IgD-negative memory B cell (primary cell): ENCODE measurements at regions not wholly inside any gene's neighbourhood (a gene's known extent, or its start where the extent isn't known, plus 50 kb on each side); places are given as distances from the start of the nearest gene placed in this dataset.
A peak's percentile ranks its signal among the peaks of the same experiment; 100 is the strongest.

Source experiments
- H3K27ac Mint-ChIP-seq, 3 donors: one replicate each; pipeline ENCODE4 v1.8.0; 2020 to 2022; ENCODE audit warnings: mild to moderate bottlenecking in 3 of 3, mixed read lengths in 3 of 3, moderate library complexity in 1 of 3
- H3K27me3 Mint-ChIP-seq: one replicate; pipeline ENCODE4 v1.8.0; 2021; ENCODE audit warnings: mixed read lengths
- H3K36me3 Mint-ChIP-seq: one replicate; pipeline ENCODE4 v1.8.0; 2020; ENCODE audit warnings: mild to moderate bottlenecking, mixed read lengths
- H3K4me1 Mint-ChIP-seq, 3 donors: one replicate each; pipeline ENCODE4 v1.8.0; 2020 to 2022; ENCODE audit warnings: mixed read lengths in 3 of 3, mild to moderate bottlenecking in 1 of 3
- H3K4me3 Mint-ChIP-seq, 4 donors: one replicate each; pipeline ENCODE4 v1.8.0; 2020 to 2022; ENCODE audit warnings: mild to moderate bottlenecking in 4 of 4, mixed read lengths in 4 of 4, moderate library complexity in 3 of 4
- H3K9me3 Mint-ChIP-seq, 3 donors: one replicate each; pipeline ENCODE4 v1.8.0; 2020 to 2021; ENCODE audit warnings: mixed read lengths in 3 of 3, mild to moderate bottlenecking in 1 of 3

DNA sequence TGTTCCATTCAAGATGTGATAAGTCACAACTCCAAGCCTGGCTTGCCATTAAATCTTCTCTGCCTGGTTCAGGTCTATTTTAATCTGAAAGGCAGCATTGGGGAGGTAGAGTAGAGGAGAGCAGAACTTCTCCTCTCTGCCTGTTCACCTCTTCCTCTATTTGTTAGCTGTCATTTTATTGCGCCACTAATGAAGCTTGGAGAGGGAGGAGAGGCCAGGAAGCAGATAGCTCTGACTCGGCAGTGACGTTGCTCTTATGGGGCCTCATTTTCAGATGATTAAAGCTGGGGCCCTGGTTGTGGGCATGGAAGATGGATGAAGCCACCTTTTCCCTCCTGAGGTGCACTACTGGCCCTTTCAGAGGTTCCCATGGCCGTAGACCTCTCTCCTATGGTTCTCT lies 207.3 kb downstream of the MID1IP1 start:
- Mint-ChIP-seq H3K27me3 (no peaks in the 10 kb centered on the region), H3K9me3 (peaks cover 0 to 1% (median 0%) of the 10 kb centered on the region in 3 donors), H3K4me1 (no peaks in the 10 kb centered on the region), H3K27ac (no peak overlapping the region), H3K36me3 (no peaks in the 10 kb centered on the region), H3K4me3 (no peak overlapping the region)

DNA sequence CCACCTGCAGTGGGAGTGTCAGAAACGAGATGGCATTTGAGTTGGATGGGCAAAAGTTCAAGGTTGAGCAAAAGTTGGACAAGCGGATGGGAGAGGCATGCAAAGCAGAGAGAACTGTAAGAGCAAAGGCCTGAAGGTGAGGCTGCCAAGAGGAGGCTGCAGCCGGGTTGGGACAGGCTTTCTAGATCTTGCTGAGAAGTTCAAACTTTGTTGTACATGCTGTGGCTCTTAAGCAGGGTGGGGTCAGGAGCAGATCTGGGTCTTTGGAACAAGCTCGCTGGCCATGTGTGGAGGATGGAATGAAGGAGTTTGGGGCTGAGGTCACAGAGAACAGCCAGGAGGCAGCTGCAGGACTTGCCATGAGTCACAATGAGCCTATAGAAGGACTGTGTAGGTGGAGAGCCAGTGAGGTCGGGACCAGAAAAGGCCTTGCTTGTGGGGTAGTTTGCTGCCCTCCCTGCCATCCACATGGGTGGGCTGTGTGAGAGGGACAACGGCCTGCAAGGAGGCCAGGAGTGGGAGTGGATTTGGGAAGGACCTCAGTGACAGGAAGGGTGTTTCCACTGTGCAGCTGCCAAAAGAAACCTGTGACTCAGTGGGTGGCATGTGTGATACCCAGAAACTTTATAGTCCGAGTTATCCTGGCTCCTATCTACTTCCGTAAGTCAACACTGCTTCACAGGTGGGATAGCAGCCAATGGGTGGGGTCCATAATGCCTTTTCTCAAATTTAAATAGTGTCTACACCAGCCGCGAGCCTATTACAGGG lies 210.4 kb downstream of the MID1IP1 start:
- Mint-ChIP-seq H3K4me1 (no peaks in the 10 kb centered on the region), H3K9me3 (no peaks in the 10 kb centered on the region), H3K36me3 (no peaks in the 10 kb centered on the region), H3K4me3 (no peak overlapping the region), H3K27ac (no peak overlapping the region), H3K27me3 (no peaks in the 10 kb centered on the region)

DNA sequence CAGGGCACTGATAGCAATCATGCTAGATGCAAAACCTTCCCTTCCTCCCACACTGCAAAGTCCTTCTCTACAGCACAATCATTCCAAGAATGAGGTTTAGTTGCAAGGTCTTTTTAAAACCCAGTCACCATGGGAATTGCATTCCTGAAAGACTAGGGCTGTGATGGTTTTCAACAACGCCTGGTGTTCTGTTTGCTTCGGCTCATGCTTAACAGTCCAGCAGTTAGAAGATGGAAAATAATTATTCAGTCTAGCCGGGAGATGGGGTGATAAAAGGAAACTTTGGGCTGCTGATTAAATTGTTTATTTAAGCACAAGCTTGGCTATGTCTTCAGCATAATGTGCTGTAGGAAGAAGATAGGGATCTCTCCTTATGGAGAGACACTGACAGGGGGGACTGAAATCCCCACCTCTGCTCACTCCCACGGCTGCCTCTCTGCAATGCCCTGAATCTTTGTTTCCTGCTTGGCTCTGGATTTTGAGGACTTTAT lies 211.4 kb downstream of the MID1IP1 start:
- H3K36me3 Mint-ChIP-seq: no peaks in the 10 kb centered on the region
- H3K27ac Mint-ChIP-seq: no peak overlapping the region
- H3K4me3 Mint-ChIP-seq: no peak overlapping the region
- no peaks in the 10 kb centered on the region for H3K9me3 Mint-ChIP-seq
- H3K4me1 Mint-ChIP-seq: no peaks in the 10 kb centered on the region
- no peaks in the 10 kb centered on the region for H3K27me3 Mint-ChIP-seq

DNA sequence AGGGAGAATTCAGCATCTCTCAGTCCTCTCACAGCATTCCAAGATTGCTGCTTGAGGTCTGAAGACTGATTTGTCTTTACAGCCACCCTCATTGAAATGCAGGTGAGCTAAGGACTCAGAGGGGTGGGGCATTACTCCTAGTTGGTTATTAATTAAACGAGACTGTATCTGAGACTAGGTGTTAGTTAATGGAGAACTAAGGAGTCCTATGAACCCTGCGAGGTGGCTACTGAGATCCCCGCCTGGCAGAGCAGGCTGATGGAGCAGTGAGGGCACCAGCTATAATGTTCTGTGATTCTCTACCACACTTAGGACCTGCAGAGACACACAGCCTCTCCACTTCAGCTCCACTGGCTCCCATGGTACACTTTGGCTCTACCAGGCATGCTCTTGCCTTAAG lies 215.3 kb downstream of the MID1IP1 start:
- no peak overlapping the region for H3K4me3 Mint-ChIP-seq
- no peak overlapping the region for H3K27ac Mint-ChIP-seq
- no peaks in the 10 kb centered on the region for H3K27me3 Mint-ChIP-seq
- H3K4me1 Mint-ChIP-seq: no peaks in the 10 kb centered on the region
- no peaks in the 10 kb centered on the region for H3K36me3 Mint-ChIP-seq
- no peaks in the 10 kb centered on the region for H3K9me3 Mint-ChIP-seq

DNA sequence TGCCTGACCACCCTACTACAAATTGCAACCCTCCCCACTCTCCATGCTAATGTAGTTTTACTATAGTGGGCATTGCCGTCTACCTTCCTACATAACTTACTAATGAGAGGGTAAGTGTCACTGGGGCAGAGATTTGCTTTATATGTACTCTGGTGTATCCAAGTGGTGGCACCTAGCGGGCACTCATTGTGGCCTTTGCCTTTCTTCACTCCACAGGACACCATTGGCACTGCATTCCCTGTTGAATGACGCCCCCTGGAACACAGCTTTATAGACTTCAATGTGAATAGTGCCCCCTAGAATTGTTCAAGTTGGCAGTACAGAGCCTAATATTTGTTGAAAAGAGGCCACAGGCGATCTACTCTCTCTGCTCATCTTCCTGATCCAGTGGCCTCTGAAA lies 215.8 kb downstream of the MID1IP1 start:
- Mint-ChIP-seq H3K4me3 (no peak overlapping the region), H3K27me3 (peaks cover 1% of the 10 kb centered on the region), H3K27ac (no peak overlapping the region), H3K9me3 (no peaks in the 10 kb centered on the region), H3K36me3 (no peaks in the 10 kb centered on the region), H3K4me1 (no peaks in the 10 kb centered on the region)

DNA sequence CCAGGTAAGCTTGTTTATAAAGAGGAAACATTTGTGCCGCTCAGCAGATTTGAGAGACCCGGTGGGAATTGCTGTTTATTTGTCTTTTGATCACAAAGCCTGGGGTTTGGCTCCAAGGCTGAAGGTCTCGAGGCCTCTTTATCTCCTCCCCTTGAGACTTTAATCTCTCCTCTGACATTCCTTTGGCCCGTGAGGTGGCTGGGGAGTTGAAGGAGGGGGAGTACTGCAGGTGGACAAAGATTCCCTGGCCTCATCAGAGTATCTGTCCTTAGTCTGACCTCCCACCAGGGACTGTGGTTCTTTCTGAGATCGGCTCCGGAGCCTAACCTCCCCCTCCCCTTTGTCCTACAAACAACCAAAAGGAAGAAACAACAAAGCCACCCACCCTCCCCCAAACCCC lies 216.5 kb downstream of the MID1IP1 start:
- Mint-ChIP-seq H3K9me3 (no peaks in the 10 kb centered on the region), H3K27me3 (peaks cover 3% of the 10 kb centered on the region), H3K36me3 (no peaks in the 10 kb centered on the region), H3K4me3 (no peak overlapping the region), H3K4me1 (no peaks in the 10 kb centered on the region), H3K27ac (no peak overlapping the region)

DNA sequence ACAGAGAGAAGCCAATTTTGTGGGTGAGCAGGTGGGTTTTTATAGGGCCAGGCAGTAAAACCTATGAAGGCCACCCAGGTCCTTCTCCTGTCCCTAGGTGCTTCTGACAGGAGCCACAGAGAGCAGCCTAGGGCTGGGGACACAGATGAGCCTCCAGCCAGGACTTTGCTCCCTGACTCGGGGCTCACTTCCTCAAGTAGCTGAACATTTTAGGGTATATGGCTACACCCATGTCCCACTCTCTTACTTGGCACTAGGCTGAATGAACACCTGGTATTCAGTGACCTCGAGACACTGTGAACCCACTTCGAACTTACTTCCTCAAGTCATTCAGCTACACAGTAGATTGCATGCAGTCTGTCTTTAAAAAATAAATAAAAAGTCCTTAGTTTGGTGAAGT lies 217.3 kb downstream of the MID1IP1 start:
- Mint-ChIP-seq H3K9me3 (peaks cover 0 to 2% (median 0%) of the 10 kb centered on the region in 3 donors), H3K27me3 (peaks cover 3% of the 10 kb centered on the region), H3K4me3 (no peak overlapping the region), H3K27ac (no peak overlapping the region), H3K4me1 (no peaks in the 10 kb centered on the region), H3K36me3 (no peaks in the 10 kb centered on the region)

DNA sequence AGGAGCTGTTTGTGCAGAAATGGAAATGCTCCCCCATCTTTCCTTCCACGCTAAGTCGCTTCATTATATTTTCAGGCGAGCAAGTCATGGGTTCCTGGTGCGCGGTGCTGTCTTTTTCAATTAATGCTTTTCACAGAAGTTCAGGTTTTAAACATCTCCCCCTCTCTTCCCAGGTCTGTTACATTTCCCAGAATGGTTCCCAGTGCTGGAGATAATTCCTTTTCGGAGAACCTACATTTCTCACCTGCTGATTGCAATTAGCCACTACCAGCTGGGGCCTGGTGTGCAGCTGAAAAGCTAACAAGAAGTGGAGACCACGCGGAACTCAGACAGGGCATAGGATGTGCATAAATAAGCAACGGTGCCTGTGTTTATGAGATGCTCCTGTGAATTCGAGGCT lies 217.8 kb downstream of the MID1IP1 start:
- Mint-ChIP-seq H3K4me3 (no peak overlapping the region), H3K27ac (no peak overlapping the region), H3K36me3 (no peaks in the 10 kb centered on the region), H3K9me3 (peaks cover 0 to 2% (median 0%) of the 10 kb centered on the region in 3 donors), H3K27me3 (peaks cover 3% of the 10 kb centered on the region), H3K4me1 (no peaks in the 10 kb centered on the region)

DNA sequence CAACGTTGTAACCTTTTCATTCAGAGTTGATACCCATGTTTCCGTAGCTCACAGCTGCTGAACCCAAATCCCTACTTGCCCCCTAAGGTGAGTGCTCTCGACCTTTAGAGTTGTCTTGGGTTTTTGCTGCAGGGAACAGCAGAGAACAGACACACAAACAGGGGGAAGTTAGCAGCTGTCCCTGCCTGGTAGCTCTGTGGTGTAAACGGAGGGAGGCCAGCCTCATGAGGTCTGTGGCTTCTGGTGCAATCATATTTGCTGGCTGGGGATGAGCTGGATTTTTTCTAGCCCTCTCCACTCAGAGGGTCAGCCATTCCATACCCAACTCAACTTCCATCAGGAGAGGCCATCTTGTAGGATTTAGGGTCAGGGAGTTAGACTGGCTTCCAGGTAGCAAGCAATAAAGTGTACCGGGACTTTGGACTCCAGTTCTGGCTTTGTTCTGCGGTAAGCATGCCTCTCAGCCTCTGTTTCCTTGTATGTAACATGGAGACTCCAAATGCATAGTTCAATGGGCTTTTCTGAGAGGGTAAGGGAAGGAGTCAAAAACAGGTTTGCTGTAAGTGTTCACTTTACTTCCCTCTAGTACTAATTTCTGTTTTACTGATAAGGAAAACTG lies 218.9 kb downstream of the MID1IP1 start:
- Mint-ChIP-seq H3K4me1 (no peaks in the 10 kb centered on the region), H3K9me3 (peaks cover 0 to 2% (median 0%) of the 10 kb centered on the region in 3 donors), H3K27ac (no peak overlapping the region), H3K27me3 (peaks cover 3% of the 10 kb centered on the region), H3K36me3 (no peaks in the 10 kb centered on the region), H3K4me3 (no peak overlapping the region)

DNA sequence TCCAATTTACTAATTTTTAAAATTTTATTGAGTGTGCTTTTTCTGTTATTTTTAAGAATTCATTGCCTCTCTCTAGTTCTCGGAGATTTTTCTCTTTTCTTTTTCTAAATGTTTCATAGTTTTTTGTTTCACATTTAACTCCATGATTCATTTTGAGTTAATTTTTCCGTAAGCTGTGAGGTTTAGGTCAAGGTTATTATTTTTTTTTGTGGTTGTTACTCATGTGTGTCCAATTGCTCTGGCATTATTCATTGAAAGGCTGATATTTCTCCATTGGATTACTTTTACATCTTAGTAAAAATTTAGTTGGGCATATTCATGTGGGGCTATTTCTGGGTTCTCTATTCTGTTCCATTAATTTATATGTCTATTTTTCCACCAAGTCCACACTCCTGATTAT lies 220.8 kb downstream of the MID1IP1 start:
- H3K4me3 Mint-ChIP-seq: no peak overlapping the region
- H3K4me1 Mint-ChIP-seq: no peaks in the 10 kb centered on the region
- H3K27me3 Mint-ChIP-seq: peaks cover 6% of the 10 kb centered on the region
- H3K9me3 Mint-ChIP-seq: peaks cover 0 to 3% (median under 1%) of the 10 kb centered on the region in 3 donors
- no peak overlapping the region for H3K27ac Mint-ChIP-seq
- H3K36me3 Mint-ChIP-seq: no peaks in the 10 kb centered on the region

DNA sequence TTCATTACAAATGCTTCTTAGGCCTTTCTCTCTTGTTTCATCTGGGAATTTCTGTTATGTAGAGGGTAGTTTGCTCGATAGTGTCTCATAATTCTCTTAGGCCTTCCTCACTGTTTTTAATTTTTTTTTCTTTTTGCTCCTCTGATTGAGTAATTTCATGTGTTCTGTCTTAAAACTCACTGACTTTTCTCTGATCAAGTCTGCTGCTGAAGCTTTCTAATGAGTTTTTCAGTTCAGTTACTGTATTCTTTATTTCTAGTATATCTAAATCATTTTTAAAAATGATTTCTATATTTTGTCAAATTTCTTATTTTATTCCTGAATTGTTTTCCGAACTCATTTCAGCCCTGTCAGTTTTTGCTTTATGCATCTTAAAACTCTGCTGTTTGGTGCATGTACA lies 228.0 kb downstream of the MID1IP1 start:
- peaks cover 5% of the 10 kb centered on the region for H3K27me3 Mint-ChIP-seq
- H3K9me3 Mint-ChIP-seq: peaks cover 7 to 21% (median 17%) of the 10 kb centered on the region in 3 donors
- no peaks in the 10 kb centered on the region for H3K36me3 Mint-ChIP-seq

DNA sequence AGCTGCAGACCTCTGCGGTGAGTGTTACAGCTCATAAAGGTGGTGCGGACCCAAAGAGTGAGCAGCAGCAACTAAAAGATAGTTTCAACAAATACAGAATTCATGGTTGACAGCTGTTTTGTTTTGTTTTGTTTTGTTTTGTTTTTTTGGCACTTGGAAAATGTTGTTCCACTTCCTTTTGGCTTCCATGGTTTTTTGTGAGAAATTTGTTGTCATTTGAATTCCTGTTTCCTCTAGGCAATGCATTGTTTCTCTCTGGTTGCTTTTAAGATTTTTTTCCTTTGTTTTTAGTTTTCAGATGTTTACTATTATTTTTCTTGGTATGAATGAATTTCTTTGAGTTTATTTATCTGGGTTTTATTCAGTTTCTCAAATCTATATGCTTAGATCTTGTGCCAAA lies 229.4 kb downstream of the MID1IP1 start:
- Mint-ChIP-seq H3K4me3 (no peak overlapping the region), H3K27me3 (peaks cover 9% of the 10 kb centered on the region), H3K27ac (no peak overlapping the region), H3K36me3 (no peaks in the 10 kb centered on the region), H3K4me1 (no peaks in the 10 kb centered on the region), H3K9me3 (peaks cover 7 to 22% (median 17%) of the 10 kb centered on the region in 3 donors)

More for the DNA sequence above, 228.0 kb downstream of the MID1IP1 start:
- Mint-ChIP-seq H3K27ac (no peak overlapping the region), H3K4me3 (no peak overlapping the region), H3K4me1 (no peaks in the 10 kb centered on the region)

DNA sequence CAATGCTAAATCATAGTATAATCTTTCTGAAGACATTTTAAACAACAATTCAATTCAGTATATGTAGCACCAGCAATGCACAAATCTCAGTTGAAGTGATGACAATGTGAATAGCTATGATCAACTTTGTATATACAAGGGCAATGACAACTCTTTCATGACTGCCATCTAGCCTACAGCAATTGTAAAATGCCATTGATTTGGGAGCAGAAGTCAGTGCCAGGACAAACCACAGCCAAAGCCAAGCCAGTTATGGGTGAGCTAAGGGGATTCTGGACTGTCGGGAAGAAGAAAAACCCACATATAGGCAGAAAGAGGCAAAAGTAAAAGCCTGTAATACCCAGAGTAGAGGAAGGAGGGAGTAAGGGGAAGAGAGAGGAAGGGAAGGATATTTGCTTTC lies 238.6 kb downstream of the MID1IP1 start:
- H3K27ac Mint-ChIP-seq: peak overlapping the region in 1 of 3 donors; percentile 21
- peaks cover 0 to 1% (median 0%) of the 10 kb centered on the region in 3 donors for H3K4me1 Mint-ChIP-seq
- H3K9me3 Mint-ChIP-seq: peaks cover 0 to 2% (median under 1%) of the 10 kb centered on the region in 3 donors
- H3K36me3 Mint-ChIP-seq: no peaks in the 10 kb centered on the region
- peaks cover 19% of the 10 kb centered on the region for H3K27me3 Mint-ChIP-seq
- no peak overlapping the region for H3K4me3 Mint-ChIP-seq

DNA sequence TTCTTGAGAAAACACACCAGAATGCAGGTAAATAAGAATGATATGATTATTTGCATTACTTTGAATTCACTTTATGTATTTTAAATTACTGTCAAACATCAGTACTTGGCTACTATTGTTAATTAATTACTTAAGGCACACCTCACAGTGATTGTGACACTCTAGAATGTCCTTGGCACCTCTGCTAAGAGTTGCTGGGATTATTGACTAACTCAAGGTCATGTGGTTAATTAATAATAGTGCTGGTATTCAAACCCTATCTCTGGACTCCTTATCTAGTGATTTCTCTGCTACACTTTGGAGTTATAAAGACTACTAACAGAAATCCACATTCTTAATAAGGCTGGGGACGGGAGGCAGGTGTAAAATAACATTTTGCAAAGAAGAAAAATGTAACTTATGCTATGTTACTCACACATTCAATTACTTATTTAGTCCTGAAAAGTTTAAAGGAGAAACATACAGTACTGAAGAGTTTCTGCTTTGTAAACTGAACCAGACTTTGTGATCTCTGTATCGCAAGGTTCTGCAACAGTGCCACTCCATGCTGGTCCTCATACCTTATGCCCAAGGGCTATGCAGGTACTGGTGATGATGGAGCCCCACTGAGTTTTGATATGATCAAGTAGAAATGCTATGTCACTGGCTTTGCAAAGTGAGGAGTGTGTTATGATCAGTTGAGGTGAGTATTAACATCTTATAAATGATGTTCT lies 242.7 kb downstream of the MID1IP1 start:
- H3K36me3 Mint-ChIP-seq: no peaks in the 10 kb centered on the region
- peaks cover 0 to 1% (median 0%) of the 10 kb centered on the region in 3 donors for H3K4me1 Mint-ChIP-seq
- no peak overlapping the region for H3K27ac Mint-ChIP-seq
- H3K9me3 Mint-ChIP-seq: peaks cover 0 to 5% (median 3%) of the 10 kb centered on the region in 3 donors
- H3K4me3 Mint-ChIP-seq: no peak overlapping the region
- no peaks in the 10 kb centered on the region for H3K27me3 Mint-ChIP-seq

DNA sequence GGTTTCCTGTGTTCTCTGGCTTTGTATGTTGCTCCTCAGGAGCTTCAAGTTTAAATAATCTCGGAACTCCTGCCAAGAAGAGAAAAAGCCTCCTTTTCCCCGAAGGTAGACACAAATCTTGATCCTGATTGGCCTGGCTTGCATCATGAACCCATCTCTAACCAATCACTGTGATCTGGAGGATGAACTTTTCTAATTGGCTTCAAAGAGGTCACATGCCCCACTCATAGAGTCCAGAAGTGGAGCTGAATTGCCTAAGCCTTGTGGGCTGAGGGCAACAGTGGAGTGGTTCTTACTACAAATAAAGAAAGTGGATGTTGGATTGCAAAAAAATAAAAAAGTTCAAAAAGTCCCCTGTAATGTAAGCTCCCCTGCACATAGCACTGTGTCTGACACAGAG lies 245.9 kb downstream of the MID1IP1 start:
- H3K4me1 Mint-ChIP-seq: no peaks in the 10 kb centered on the region
- H3K9me3 Mint-ChIP-seq: peaks cover 0 to 5% (median 3%) of the 10 kb centered on the region in 3 donors
- H3K4me3 Mint-ChIP-seq: no peak overlapping the region
- H3K36me3 Mint-ChIP-seq: no peaks in the 10 kb centered on the region
- H3K27ac Mint-ChIP-seq: no peak overlapping the region
- H3K27me3 Mint-ChIP-seq: no peaks in the 10 kb centered on the region
